GM18873 (cell line): ENCODE measurements at regions not wholly inside any gene's neighbourhood (a gene's known extent, or its start where the extent isn't known, plus 50 kb on each side); places are given as distances from the start of the nearest gene placed in this dataset.
"Not testable (repeated sequence)": the region's sequence is repeated elsewhere in the genome, so short reads cannot be mapped to it uniquely, and the experiment has no call there.

Source experiments
- ATAC-seq: cut with Tn5 transposase; IDR thresholded peaks from one replicate; pipeline ENCODE4 v1.9.1; 2021; ENCODE audit warnings: mild to moderate bottlenecking, moderate library complexity, moderate number of reproducible peaks; ENCODE audit not compliant: unreplicated experiment, low FRiP score

- ATAC-seq: no peak
Observed at GRCh38 chr3:25844891-25845290, 55.0 kb downstream of the OXSM start.

- ATAC-seq: no peak
Observed at GRCh38 chr3:25846282-25846681, 56.4 kb downstream of the OXSM start.

GRCh38 chr3:25849091-25849490, 59.2 kb downstream of the OXSM start:
- no peak for ATAC-seq

GRCh38 chr3:25849641-25850385, 59.9 kb downstream of the OXSM start:
- no peak for ATAC-seq

- ATAC-seq: not testable (repeated sequence)
Observed at GRCh38 chr3:25851693-25852259, 61.9 kb downstream of the OXSM start.

- ATAC-seq: no peak
Observed at GRCh38 chr3:25854214-25854613, 64.3 kb downstream of the OXSM start.

- no peak for ATAC-seq
Observed at GRCh38 chr3:25854635-25855034, 64.7 kb downstream of the OXSM start.

- no peak for ATAC-seq
Observed at GRCh38 chr3:25855266-25855784, 65.4 kb downstream of the OXSM start.

- ATAC-seq: peak; percentile 73
Observed at GRCh38 chr3:25856902-25857518, 67.1 kb downstream of the OXSM start.

GRCh38 chr3:25861566-25861965, 71.7 kb downstream of the OXSM start:
- no peak for ATAC-seq

- ATAC-seq: peak; percentile 56
Observed at GRCh38 chr3:25863011-25863415, 73.1 kb downstream of the OXSM start.

- peak; percentile 22 for ATAC-seq
Observed at GRCh38 chr3:25863416-25863959, 73.6 kb downstream of the OXSM start.

GRCh38 chr3:25870452-25870851, 80.6 kb downstream of the OXSM start:
- ATAC-seq: no peak

GRCh38 chr3:25872200-25872877, 82.4 kb downstream of the OXSM start:
- peak; percentile 77 for ATAC-seq

GRCh38 chr3:25883492-25883891, 93.6 kb downstream of the OXSM start:
- ATAC-seq: no peak

- ATAC-seq: no peak
Observed at GRCh38 chr3:25884981-25885380, 95.1 kb downstream of the OXSM start.

- no peak for ATAC-seq
Observed at GRCh38 chr3:25885544-25885943, 95.7 kb downstream of the OXSM start.

GRCh38 chr3:25887907-25888306, 98.0 kb downstream of the OXSM start:
- ATAC-seq: no peak

GRCh38 chr3:25888892-25889524, 99.1 kb downstream of the OXSM start:
- no peak for ATAC-seq

GRCh38 chr3:25889525-25889917, 99.6 kb downstream of the OXSM start:
- ATAC-seq: no peak
